GM21717 (cell line): ENCODE measurements at regions not wholly inside any gene's neighbourhood (a gene's known extent, or its start where the extent isn't known, plus 50 kb on each side); places are given as distances from the start of the nearest gene placed in this dataset.

Experiments
- ATAC-seq: cut with Tn5 transposase; IDR thresholded peaks from one replicate; pipeline ENCODE4 v1.9.1; 2021; ENCODE audit warnings: mild to moderate bottlenecking, moderate library complexity; ENCODE audit not compliant: unreplicated experiment

GRCh38 chr5:105978011-105978410, 1692.7 kb downstream of the EFNA5 start:
- ATAC-seq: no peak

- ATAC-seq: no peak
These were observed 1693.6 kb downstream of the EFNA5 start for GRCh38 chr5:105977163-105977562.

GRCh38 chr5:105970919-105971318, 1699.8 kb downstream of the EFNA5 start:
- no peak for ATAC-seq

GRCh38 chr5:105968981-105969380, 1701.8 kb downstream of the EFNA5 start:
- ATAC-seq: no peak

- ATAC-seq: no peak
These were observed 1707.0 kb downstream of the EFNA5 start for GRCh38 chr5:105963696-105964255.

GRCh38 chr5:105961572-105961971, 1709.2 kb downstream of the EFNA5 start:
- no peak for ATAC-seq

GRCh38 chr5:105956456-105957196, 1714.1 kb downstream of the EFNA5 start:
- ATAC-seq: no peak

- no peak for ATAC-seq
These were observed 1716.4 kb downstream of the EFNA5 start for GRCh38 chr5:105954341-105954740.

- no peak for ATAC-seq
These were observed 1717.1 kb downstream of the EFNA5 start for GRCh38 chr5:105953616-105954015.

- no peak for ATAC-seq
These were observed 1717.9 kb downstream of the EFNA5 start for GRCh38 chr5:105952875-105953274.

- ATAC-seq: no peak
These were observed 1723.3 kb downstream of the EFNA5 start for GRCh38 chr5:105947461-105947860.

- no peak for ATAC-seq
These were observed 1725.3 kb downstream of the EFNA5 start for GRCh38 chr5:105945203-105945972.

GRCh38 chr5:105940181-105940580, 1730.6 kb downstream of the EFNA5 start:
- no peak for ATAC-seq

- no peak for ATAC-seq
These were observed 1736.6 kb downstream of the EFNA5 start for GRCh38 chr5:105934171-105934570.

- no peak for ATAC-seq
These were observed 1738.8 kb downstream of the EFNA5 start for GRCh38 chr5:105931881-105932421.

- no peak for ATAC-seq
These were observed 1740.9 kb downstream of the EFNA5 start for GRCh38 chr5:105929858-105930257.

- no peak for ATAC-seq
These were observed 1746.4 kb downstream of the EFNA5 start for GRCh38 chr5:105924366-105924765.

- ATAC-seq: no peak
These were observed 1748.2 kb downstream of the EFNA5 start for GRCh38 chr5:105922574-105922973.

GRCh38 chr5:105922080-105922479, 1748.7 kb downstream of the EFNA5 start:
- ATAC-seq: no peak

- ATAC-seq: no peak
These were observed 1753.5 kb downstream of the EFNA5 start for GRCh38 chr5:105917189-105917588.

- no peak for ATAC-seq
These were observed 1763.7 kb downstream of the EFNA5 start for GRCh38 chr5:105907016-105907415.

- ATAC-seq: no peak
These were observed 1765.3 kb downstream of the EFNA5 start for GRCh38 chr5:105905392-105905791.
